SK-MEL-5 (cell line): ENCODE measurements at regions not wholly inside any gene's neighbourhood (a gene's known extent, or its start where the extent isn't known, plus 50 kb on each side); places are given as distances from the start of the nearest gene placed in this dataset.
A peak's percentile ranks its signal among the peaks of the same experiment; 100 is the strongest.

Experiments used
- DNase-seq: peaks from one replicate; pipeline ENCODE4 v3.0.0-alpha.2; 2016; ENCODE audit warnings: low read depth, low spot score
- in situ Hi-C: cut with HindIII; loops from 2 replicates; pipeline ENCODE4 v1.10.0; 2016; ENCODE audit warnings: low sequenced_read_pairs, high pct_unique_total_duplicates, low pct_unique_long_range_greater_than_20kb

GRCh38 chr6:140052736-140053729 lies 678.6 kb upstream of the CITED2 start:
- DNase-seq, result peak; percentile 50
- in situ Hi-C loops, result no loop called here

- no peak for DNase-seq
- in situ Hi-C loops, result no loop called here
Observed at GRCh38 chr6:140051521-140052512, 677.4 kb upstream of the CITED2 start.

- in situ Hi-C loops, result no loop called here
- no peak for DNase-seq
Observed at GRCh38 chr6:140050101-140050995, 675.9 kb upstream of the CITED2 start.

GRCh38 chr6:140049251-140049650 lies 674.8 kb upstream of the CITED2 start:
- in situ Hi-C loops, result no loop called here
- DNase-seq, result no peak

GRCh38 chr6:140048202-140048790 lies 673.8 kb upstream of the CITED2 start:
- in situ Hi-C loops, result no loop called here
- DNase-seq, result no peak

- in situ Hi-C loops, result no loop called here
- no peak for DNase-seq
Observed at GRCh38 chr6:140047321-140047720, 672.9 kb upstream of the CITED2 start.

- no peak for DNase-seq
- in situ Hi-C loops, result no loop called here
Observed at GRCh38 chr6:140046016-140046632, 671.7 kb upstream of the CITED2 start.

GRCh38 chr6:140045116-140045515 lies 670.7 kb upstream of the CITED2 start:
- in situ Hi-C loops, result no loop called here
- DNase-seq, result no peak

- in situ Hi-C loops, result no loop called here
- no peak for DNase-seq
Observed at GRCh38 chr6:140044626-140045025, 670.2 kb upstream of the CITED2 start.

- in situ Hi-C loops, result no loop called here
- no peak for DNase-seq
Observed at GRCh38 chr6:140043762-140044378, 669.4 kb upstream of the CITED2 start.

- in situ Hi-C loops, result no loop called here
- peak; percentile 28 for DNase-seq
Observed at GRCh38 chr6:140043357-140043756, 668.9 kb upstream of the CITED2 start.

- in situ Hi-C loops, result no loop called here
- no peak for DNase-seq
Observed at GRCh38 chr6:140041571-140042332, 667.3 kb upstream of the CITED2 start.

- in situ Hi-C loops, result no loop called here
- no peak for DNase-seq
Observed at GRCh38 chr6:140041056-140041455, 666.6 kb upstream of the CITED2 start.

- in situ Hi-C loops, result no loop called here
- DNase-seq, result no peak
Observed at GRCh38 chr6:140040396-140040795, 665.9 kb upstream of the CITED2 start.

- no peak for DNase-seq
- in situ Hi-C loops, result no loop called here
Observed at GRCh38 chr6:140039364-140039763, 664.9 kb upstream of the CITED2 start.

GRCh38 chr6:140036196-140036595 lies 661.7 kb upstream of the CITED2 start:
- no peak for DNase-seq
- in situ Hi-C loops, result no loop called here
